ENCODE measurements at regions not wholly inside any gene's neighbourhood (a gene's known extent, or its start where the extent isn't known, plus 50 kb on each side); places are given as distances from the start of the nearest gene placed in this dataset.

DNA sequence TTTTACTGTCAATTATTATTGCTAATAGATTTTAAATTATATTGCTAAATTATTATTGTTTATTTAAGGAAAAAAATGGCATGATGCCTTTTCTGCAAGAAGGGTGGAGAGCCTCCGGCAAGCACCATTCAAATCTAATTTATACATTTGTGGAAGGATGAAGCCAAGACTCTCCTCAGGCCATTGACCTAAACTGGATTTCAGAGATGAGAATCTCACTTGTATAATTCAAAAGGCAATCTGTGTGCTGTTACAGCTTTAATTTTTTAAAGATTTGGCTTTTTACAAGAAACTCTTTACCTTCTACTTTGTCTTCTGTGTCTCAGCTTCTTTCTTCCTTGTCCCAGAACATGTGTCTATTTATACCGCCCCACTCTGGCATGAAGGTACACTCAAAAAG lies 722.5 kb downstream of the ETS1 start:
- FAIRE-seq (no peak), DNase-seq (ENCODE audit: low read depth, low spot score) (no peak)
- H3K27ac ChIP-seq (ENCODE audit: insufficient read depth, low read depth, low read length), result no peak overlapping the region
- dilution Hi-C loops (cut with MboI; ENCODE audit: extremely low pct_ligation_motif_present, low sequenced_read_pairs), result no loop called here
- ChIA-PET POLR2A (no interaction called here), CTCF (no interaction called here)
- H3K9me1 ChIP-seq (replicated peaks; ENCODE audit: control insufficient read depth, extremely low read depth, insufficient read depth, low read length), result no peaks in the 10 kb centered on the region
- H4K20me1 ChIP-seq (replicated peaks; ENCODE audit: control insufficient read depth, extremely low read depth, insufficient read depth, low read length), result no peaks in the 10 kb centered on the region
- no peaks in the 10 kb centered on the region for H3K36me3 ChIP-seq (ENCODE audit: control insufficient read depth in 2 of 2, extremely low read depth in 1 of 2, insufficient read depth in 2 of 2, low read length in 2 of 2)
- H3K9me3 ChIP-seq (replicated peaks; ENCODE audit: control insufficient read depth, insufficient read depth, low read length), result no peaks in the 10 kb centered on the region
- intact Hi-C loops (cut with micrococcal nuclease), result no loop called here
- no peak overlapping the region for H2AFZ ChIP-seq (ENCODE audit: low read depth, low read length)
- TF ChIP-seq, protein P1, sequence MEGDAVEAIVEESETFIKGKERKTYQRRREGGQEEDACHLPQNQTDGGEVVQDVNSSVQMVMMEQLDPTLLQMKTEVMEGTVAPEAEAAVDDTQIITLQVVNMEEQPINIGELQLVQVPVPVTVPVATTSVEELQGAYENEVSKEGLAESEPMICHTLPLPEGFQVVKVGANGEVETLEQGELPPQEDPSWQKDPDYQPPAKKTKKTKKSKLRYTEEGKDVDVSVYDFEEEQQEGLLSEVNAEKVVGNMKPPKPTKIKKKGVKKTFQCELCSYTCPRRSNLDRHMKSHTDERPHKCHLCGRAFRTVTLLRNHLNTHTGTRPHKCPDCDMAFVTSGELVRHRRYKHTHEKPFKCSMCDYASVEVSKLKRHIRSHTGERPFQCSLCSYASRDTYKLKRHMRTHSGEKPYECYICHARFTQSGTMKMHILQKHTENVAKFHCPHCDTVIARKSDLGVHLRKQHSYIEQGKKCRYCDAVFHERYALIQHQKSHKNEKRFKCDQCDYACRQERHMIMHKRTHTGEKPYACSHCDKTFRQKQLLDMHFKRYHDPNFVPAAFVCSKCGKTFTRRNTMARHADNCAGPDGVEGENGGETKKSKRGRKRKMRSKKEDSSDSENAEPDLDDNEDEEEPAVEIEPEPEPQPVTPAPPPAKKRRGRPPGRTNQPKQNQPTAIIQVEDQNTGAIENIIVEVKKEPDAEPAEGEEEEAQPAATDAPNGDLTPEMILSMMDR (IDR thresholded peaks at IDR 0.05; ENCODE audit: extremely low read depth in 1 of 2, insufficient read depth in 1 of 2, low read depth in 1 of 2, low read length in 2 of 2), result no peak
- TF ChIP-seq JUN (IDR thresholded peaks at IDR 0.05; ENCODE audit: borderline replicate concordance, insufficient read depth, insufficient read length, low read depth) (no peak), FOS (IDR thresholded peaks at IDR 0.05; ENCODE audit: borderline replicate concordance, insufficient read depth, low read length) (no peak), EZH2 (IDR thresholded peaks at IDR 0.05; ENCODE audit: borderline replicate concordance, low read depth, low read length, severe bottlenecking) (no peak), GATA2 (IDR thresholded peaks at IDR 0.05; ENCODE audit: insufficient read depth, insufficient read length, low read depth, low read length) (no peak)
- TF ChIP-seq, protein P2, sequence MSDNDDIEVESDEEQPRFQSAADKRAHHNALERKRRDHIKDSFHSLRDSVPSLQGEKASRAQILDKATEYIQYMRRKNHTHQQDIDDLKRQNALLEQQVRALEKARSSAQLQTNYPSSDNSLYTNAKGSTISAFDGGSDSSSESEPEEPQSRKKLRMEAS (IDR thresholded peaks at IDR 0.05; ENCODE audit: insufficient read depth, insufficient read length), result no peak
- no peaks in the 10 kb centered on the region for H3K79me2 ChIP-seq (ENCODE audit: control insufficient read depth, insufficient read depth, low read length)
- H3K27me3 ChIP-seq (ENCODE audit: control insufficient read depth in 2 of 2, insufficient read depth in 2 of 2, low read length in 2 of 2), result no peaks in the 10 kb centered on the region
- H3K4me1 ChIP-seq (ENCODE audit: control insufficient read depth, extremely low read depth, insufficient read depth, low read length), result no peaks in the 10 kb centered on the region
- H3K4me3 ChIP-seq (replicated peaks in 1 of 3; ENCODE audit: insufficient read depth in 1 of 3, low read depth in 1 of 3, low read length in 3 of 3), result no peak overlapping the region
- no TSS peak for BruUV-seq (replicated peaks)
- H3K4me2 ChIP-seq (ENCODE audit: insufficient read depth, low read length), result no peak overlapping the region
- H3K9ac ChIP-seq (replicated peaks; ENCODE audit: extremely low read depth, insufficient read depth, low read length), result no peak overlapping the region

DNA sequence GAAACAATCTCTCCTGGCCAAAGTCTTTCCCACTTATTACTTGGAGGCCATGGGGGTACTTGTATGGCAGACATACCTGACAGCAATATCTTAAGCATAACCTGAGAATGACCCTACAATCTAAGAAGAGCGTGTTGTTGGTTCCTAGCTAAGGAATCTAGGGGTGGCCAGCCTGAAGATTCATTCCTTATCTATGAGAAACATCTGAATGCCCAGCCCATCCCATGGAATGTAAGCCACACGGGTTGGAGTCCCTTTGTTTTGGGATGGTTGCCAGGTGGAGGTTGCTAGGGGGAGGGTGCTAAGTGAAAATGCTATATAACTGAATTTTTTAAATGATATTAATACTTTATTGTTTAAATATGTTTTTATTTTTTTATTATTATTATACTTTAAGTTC lies 725.0 kb downstream of the ETS1 start:
- intact Hi-C loops (cut with micrococcal nuclease), result no loop called here
- Histone ChIP-seq H3K27ac (ENCODE audit: insufficient read depth, low read depth, low read length) (no peak overlapping the region), H3K9ac (replicated peaks; ENCODE audit: extremely low read depth, insufficient read depth, low read length) (no peak overlapping the region), H3K4me1 (ENCODE audit: control insufficient read depth, extremely low read depth, insufficient read depth, low read length) (no peaks in the 10 kb centered on the region), H3K4me2 (ENCODE audit: insufficient read depth, low read length) (no peak overlapping the region), H3K4me3 (replicated peaks in 1 of 3; ENCODE audit: insufficient read depth in 1 of 3, low read depth in 1 of 3, low read length in 3 of 3) (no peak overlapping the region), H3K79me2 (ENCODE audit: control insufficient read depth, insufficient read depth, low read length) (no peaks in the 10 kb centered on the region), H3K9me3 (replicated peaks; ENCODE audit: control insufficient read depth, insufficient read depth, low read length) (no peaks in the 10 kb centered on the region), H4K20me1 (replicated peaks; ENCODE audit: control insufficient read depth, extremely low read depth, insufficient read depth, low read length) (no peaks in the 10 kb centered on the region), H2AFZ (ENCODE audit: low read depth, low read length) (no peak overlapping the region), H3K9me1 (replicated peaks; ENCODE audit: control insufficient read depth, extremely low read depth, insufficient read depth, low read length) (no peaks in the 10 kb centered on the region), H3K36me3 (ENCODE audit: control insufficient read depth in 2 of 2, extremely low read depth in 1 of 2, insufficient read depth in 2 of 2, low read length in 2 of 2) (no peaks in the 10 kb centered on the region), H3K27me3 (ENCODE audit: control insufficient read depth in 2 of 2, insufficient read depth in 2 of 2, low read length in 2 of 2) (no peaks in the 10 kb centered on the region)
- FAIRE-seq (no peak), DNase-seq (ENCODE audit: low read depth, low spot score) (no peak)
- CTCF ChIA-PET, result no interaction called here
- dilution Hi-C loops (cut with MboI; ENCODE audit: extremely low pct_ligation_motif_present, low sequenced_read_pairs), result no loop called here
- BruUV-seq (replicated peaks), result no TSS peak
- TF ChIP-seq, protein P1 (IDR thresholded peaks at IDR 0.05; ENCODE audit: extremely low read depth in 1 of 2, insufficient read depth in 1 of 2, low read depth in 1 of 2, low read length in 2 of 2), result no peak
- POLR2A ChIA-PET, result no interaction called here

All from endothelial cell of umbilical vein (primary cell).